ENCODE measurements at regions not wholly inside any gene's neighbourhood (a gene's known extent, or its start where the extent isn't known, plus 50 kb on each side); places are given as distances from the start of the nearest gene placed in this dataset.

- DNase-seq (ENCODE audit: extremely low read depth in 1 of 2, low read depth in 1 of 2), result no peak
Observed at GRCh38 chr11:115896084-115896483, 391.9 kb upstream of the CADM1 start.

GRCh38 chr11:115895594-115895993 lies 391.4 kb upstream of the CADM1 start:
- no peak for DNase-seq (ENCODE audit: extremely low read depth in 1 of 2, low read depth in 1 of 2)

- no peak for DNase-seq (ENCODE audit: extremely low read depth in 1 of 2, low read depth in 1 of 2)
Observed at GRCh38 chr11:115894176-115894575, 390.0 kb upstream of the CADM1 start.

GRCh38 chr11:115893461-115894099 lies 389.4 kb upstream of the CADM1 start:
- no peak for DNase-seq (ENCODE audit: extremely low read depth in 1 of 2, low read depth in 1 of 2)

- DNase-seq (ENCODE audit: extremely low read depth in 1 of 2, low read depth in 1 of 2), result no peak
Observed at GRCh38 chr11:115892016-115892415, 387.8 kb upstream of the CADM1 start.

GRCh38 chr11:115891581-115891980 lies 387.4 kb upstream of the CADM1 start:
- no peak for DNase-seq (ENCODE audit: extremely low read depth in 1 of 2, low read depth in 1 of 2)

- no peak for DNase-seq (ENCODE audit: extremely low read depth in 1 of 2, low read depth in 1 of 2)
Observed at GRCh38 chr11:115890500-115890899, 386.3 kb upstream of the CADM1 start.

- no peak for DNase-seq (ENCODE audit: extremely low read depth in 1 of 2, low read depth in 1 of 2)
Observed at GRCh38 chr11:115889712-115890111, 385.5 kb upstream of the CADM1 start.

GRCh38 chr11:115887727-115888126 lies 383.5 kb upstream of the CADM1 start:
- no peak for DNase-seq (ENCODE audit: extremely low read depth in 1 of 2, low read depth in 1 of 2)

GRCh38 chr11:115887316-115887715 lies 383.1 kb upstream of the CADM1 start:
- DNase-seq (ENCODE audit: extremely low read depth in 1 of 2, low read depth in 1 of 2), result no peak

- no peak for DNase-seq (ENCODE audit: extremely low read depth in 1 of 2, low read depth in 1 of 2)
Observed at GRCh38 chr11:115886422-115886733, 382.2 kb upstream of the CADM1 start.

- no peak for DNase-seq (ENCODE audit: extremely low read depth in 1 of 2, low read depth in 1 of 2)
Observed at GRCh38 chr11:115885535-115886421, 381.6 kb upstream of the CADM1 start.

GRCh38 chr11:115884800-115885534 lies 380.8 kb upstream of the CADM1 start:
- no peak for DNase-seq (ENCODE audit: extremely low read depth in 1 of 2, low read depth in 1 of 2)

- DNase-seq (ENCODE audit: extremely low read depth in 1 of 2, low read depth in 1 of 2), result no peak
Observed at GRCh38 chr11:115874843-115875242, 370.6 kb upstream of the CADM1 start.

- DNase-seq (ENCODE audit: extremely low read depth in 1 of 2, low read depth in 1 of 2), result no peak
Observed at GRCh38 chr11:115873813-115874212, 369.6 kb upstream of the CADM1 start.

- no peak for DNase-seq (ENCODE audit: extremely low read depth in 1 of 2, low read depth in 1 of 2)
Observed at GRCh38 chr11:115872416-115872815, 368.2 kb upstream of the CADM1 start.

GRCh38 chr11:115871161-115871760 lies 367.0 kb upstream of the CADM1 start:
- DNase-seq (ENCODE audit: extremely low read depth in 1 of 2, low read depth in 1 of 2), result no peak

GRCh38 chr11:115869780-115870431 lies 365.7 kb upstream of the CADM1 start:
- DNase-seq (ENCODE audit: extremely low read depth in 1 of 2, low read depth in 1 of 2), result no peak

GRCh38 chr11:115869131-115869530 lies 364.9 kb upstream of the CADM1 start:
- DNase-seq (ENCODE audit: extremely low read depth in 1 of 2, low read depth in 1 of 2), result no peak

GRCh38 chr11:115860246-115860645 lies 356.0 kb upstream of the CADM1 start:
- DNase-seq (ENCODE audit: extremely low read depth in 1 of 2, low read depth in 1 of 2), result no peak

- DNase-seq (ENCODE audit: extremely low read depth in 1 of 2, low read depth in 1 of 2), result no peak
Observed at GRCh38 chr11:115848611-115849010, 344.4 kb upstream of the CADM1 start.

Measured in activated CD8-positive, alpha-beta memory T cell treated with anti-CD3 and anti-CD28 coated beads for 1 hour (primary cell).